Prostate gland (tissue), 2 donors: ENCODE measurements at regions not wholly inside any gene's neighbourhood (a gene's known extent, or its start where the extent isn't known, plus 50 kb on each side); places are given as distances from the start of the nearest gene placed in this dataset.

ENCODE experiments used
- POLR2A ChIP-seq: fragments of 450-650 bp; IDR thresholded peaks from one replicate; pipeline ENCODE4 v1.6.1; 2016; ENCODE audit warnings: antibody characterized with exemption, mild to moderate bottlenecking
- TF ChIP-seq, protein P1 (sequence below), 4 experiments: fragments of 200-600 bp in 2 of 4; fragments of 450-650 bp in 2 of 4; sonication (generic) in 2 of 4; IDR thresholded peaks; 1 replicate in 3 of 4; 2 replicates in 1 of 4; pipeline ENCODE4 v1.5.1; 2016 to 2019; ENCODE audit warnings: antibody characterized with exemption in 4 of 4, mild to moderate bottlenecking in 2 of 4, moderate library complexity in 2 of 4

DNA sequence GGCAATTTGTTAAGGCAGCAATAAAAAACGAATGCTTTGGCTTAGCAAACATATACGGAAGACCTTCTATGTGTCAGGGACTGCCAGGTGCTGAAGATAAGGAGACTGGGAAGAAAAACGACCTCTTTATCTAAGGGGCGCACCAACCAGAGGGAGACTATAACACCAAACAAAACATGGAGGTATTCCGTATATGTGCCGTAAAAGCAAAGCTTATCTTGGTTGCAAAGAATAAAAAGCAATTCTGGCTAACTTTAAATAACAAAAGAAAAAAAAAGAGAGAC, 167.1 kb upstream of the KCNJ15 start:
- TF ChIP-seq, protein P1, sequence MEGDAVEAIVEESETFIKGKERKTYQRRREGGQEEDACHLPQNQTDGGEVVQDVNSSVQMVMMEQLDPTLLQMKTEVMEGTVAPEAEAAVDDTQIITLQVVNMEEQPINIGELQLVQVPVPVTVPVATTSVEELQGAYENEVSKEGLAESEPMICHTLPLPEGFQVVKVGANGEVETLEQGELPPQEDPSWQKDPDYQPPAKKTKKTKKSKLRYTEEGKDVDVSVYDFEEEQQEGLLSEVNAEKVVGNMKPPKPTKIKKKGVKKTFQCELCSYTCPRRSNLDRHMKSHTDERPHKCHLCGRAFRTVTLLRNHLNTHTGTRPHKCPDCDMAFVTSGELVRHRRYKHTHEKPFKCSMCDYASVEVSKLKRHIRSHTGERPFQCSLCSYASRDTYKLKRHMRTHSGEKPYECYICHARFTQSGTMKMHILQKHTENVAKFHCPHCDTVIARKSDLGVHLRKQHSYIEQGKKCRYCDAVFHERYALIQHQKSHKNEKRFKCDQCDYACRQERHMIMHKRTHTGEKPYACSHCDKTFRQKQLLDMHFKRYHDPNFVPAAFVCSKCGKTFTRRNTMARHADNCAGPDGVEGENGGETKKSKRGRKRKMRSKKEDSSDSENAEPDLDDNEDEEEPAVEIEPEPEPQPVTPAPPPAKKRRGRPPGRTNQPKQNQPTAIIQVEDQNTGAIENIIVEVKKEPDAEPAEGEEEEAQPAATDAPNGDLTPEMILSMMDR (IDR thresholded peaks at IDR 0.05) = no peak
- no peak for TF ChIP-seq POLR2A
